Kidney (tissue), 13 donors: ENCODE measurements at regions not wholly inside any gene's neighbourhood (a gene's known extent, or its start where the extent isn't known, plus 50 kb on each side); places are given as distances from the start of the nearest gene placed in this dataset.

Experiments
- DNase-seq, 5 donors: peaks; one replicate each; pipeline ENCODE4 v3.0.0-alpha.2; 2013 to 2020
- FAIRE-seq: peaks from 2 replicates; lab custom pipeline; 2012; peaks lifted over from hg19 to GRCh38; lab: Jason Lieb, UNC
- H3K27ac ChIP-seq, 2 donors: one replicate each; pipeline ENCODE4 v1.7.0; 2013; ENCODE audit warnings: low read depth in 2 of 2, low read length in 2 of 2, inconsistent platforms in 1 of 2
- H3K27me3 ChIP-seq: one replicate; pipeline ENCODE4 v1.7.1; 2013; ENCODE audit warnings: low read length, inconsistent platforms; ENCODE audit not compliant: control insufficient read depth, insufficient read depth
- H3K36me3 ChIP-seq, 3 donors: one replicate each; pipeline versions ENCODE4 v1.7.0 to v1.7.1; 2013; ENCODE audit warnings: low read length in 3 of 3, control low read depth in 1 of 3, inconsistent platforms in 1 of 3; ENCODE audit not compliant: insufficient read depth in 3 of 3, control insufficient read depth in 2 of 3
- H3K4me1 ChIP-seq, 3 donors: one replicate each; pipeline versions ENCODE4 v1.7.0 to v1.7.1; 2013; ENCODE audit warnings: low read length in 3 of 3, inconsistent platforms in 1 of 3, low read depth in 1 of 3; ENCODE audit not compliant: control insufficient read depth in 2 of 3, insufficient read depth in 2 of 3
- H3K4me3 ChIP-seq, 3 donors: one replicate each; pipeline versions ENCODE4 v1.7.0 to v1.8.1; 2013; ENCODE audit warnings: low read length in 3 of 3, control low read depth in 1 of 3, inconsistent platforms in 1 of 3
- H3K9ac ChIP-seq, 3 donors: one replicate each; pipeline versions ENCODE4 v1.7.0 to v1.7.1; 2013; ENCODE audit warnings: low read length in 3 of 3, control low read depth in 1 of 3, inconsistent platforms in 1 of 3
- H3K9me3 ChIP-seq, 3 donors: one replicate each; pipeline versions ENCODE4 v1.7.0 to v1.7.1; 2013; ENCODE audit warnings: low read length in 3 of 3, control low read depth in 1 of 3, inconsistent platforms in 1 of 3; ENCODE audit not compliant: control insufficient read depth in 2 of 3, insufficient read depth in 1 of 3
- intact Hi-C: fragments of 100-400 bp; cut with DNase I; formaldehyde crosslinking; loops from one replicate; pipeline ENCODE4 v1.11.1; 2022
- TF ChIP-seq, protein P1 (sequence below): IDR thresholded peaks from 3 replicates; pipeline ENCODE4 v1.5.1; 2012; ENCODE audit warnings: mild to moderate bottlenecking, moderate library complexity, borderline replicate concordance; ENCODE audit not compliant: insufficient read depth; ENCODE audit errors: extremely low read depth
- donor health status: control.
- donor health status: control.
- donor health status: control.
- donor health status: control.
- donor health status: control.
- donor health status: DM: yes; HTN: yes; CAD: no.
- donor health status: Normal renal cell carcinoma (clear cell type).

GRCh38 chr18:53864770-53865169 lies 359.7 kb downstream of the MBD2 start:
- H3K36me3 ChIP-seq: no peaks in the 10 kb centered on the region
- TF ChIP-seq, protein P1, sequence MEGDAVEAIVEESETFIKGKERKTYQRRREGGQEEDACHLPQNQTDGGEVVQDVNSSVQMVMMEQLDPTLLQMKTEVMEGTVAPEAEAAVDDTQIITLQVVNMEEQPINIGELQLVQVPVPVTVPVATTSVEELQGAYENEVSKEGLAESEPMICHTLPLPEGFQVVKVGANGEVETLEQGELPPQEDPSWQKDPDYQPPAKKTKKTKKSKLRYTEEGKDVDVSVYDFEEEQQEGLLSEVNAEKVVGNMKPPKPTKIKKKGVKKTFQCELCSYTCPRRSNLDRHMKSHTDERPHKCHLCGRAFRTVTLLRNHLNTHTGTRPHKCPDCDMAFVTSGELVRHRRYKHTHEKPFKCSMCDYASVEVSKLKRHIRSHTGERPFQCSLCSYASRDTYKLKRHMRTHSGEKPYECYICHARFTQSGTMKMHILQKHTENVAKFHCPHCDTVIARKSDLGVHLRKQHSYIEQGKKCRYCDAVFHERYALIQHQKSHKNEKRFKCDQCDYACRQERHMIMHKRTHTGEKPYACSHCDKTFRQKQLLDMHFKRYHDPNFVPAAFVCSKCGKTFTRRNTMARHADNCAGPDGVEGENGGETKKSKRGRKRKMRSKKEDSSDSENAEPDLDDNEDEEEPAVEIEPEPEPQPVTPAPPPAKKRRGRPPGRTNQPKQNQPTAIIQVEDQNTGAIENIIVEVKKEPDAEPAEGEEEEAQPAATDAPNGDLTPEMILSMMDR: no peak
- no peak for FAIRE-seq
- H3K9ac ChIP-seq: no peak overlapping the region
- no peak overlapping the region for H3K27ac ChIP-seq
- no peaks in the 10 kb centered on the region for H3K4me1 ChIP-seq
- H3K27me3 ChIP-seq: no peaks in the 10 kb centered on the region
- no peak overlapping the region for H3K4me3 ChIP-seq
- H3K9me3 ChIP-seq: no peaks in the 10 kb centered on the region
- no peak for DNase-seq
- intact Hi-C loops: no loop called here

DNA sequence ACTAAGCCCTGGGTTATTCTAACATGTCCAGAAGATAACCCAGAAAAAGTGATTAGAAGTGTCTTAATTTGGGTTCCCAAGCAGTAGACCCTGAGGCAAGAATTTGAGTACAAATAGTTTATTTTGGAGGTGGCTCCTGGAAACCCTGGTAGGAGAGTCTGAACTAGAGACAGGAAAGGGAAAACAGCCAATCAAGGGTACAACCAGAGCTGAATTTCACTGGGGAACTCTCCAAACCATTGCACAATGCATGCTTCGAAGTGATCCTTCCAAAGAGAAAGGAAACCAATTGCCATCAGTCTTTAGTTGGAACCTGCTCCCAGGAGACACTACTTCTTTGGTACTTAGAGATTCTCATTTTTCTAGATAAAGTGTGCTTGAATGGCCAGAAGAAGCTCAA lies 361.5 kb downstream of the MBD2 start:
- Histone ChIP-seq H3K4me3 (no peak overlapping the region), H3K36me3 (no peaks in the 10 kb centered on the region), H3K9me3 (no peaks in the 10 kb centered on the region), H3K4me1 (no peaks in the 10 kb centered on the region), H3K9ac (no peak overlapping the region), H3K27ac (no peak overlapping the region), H3K27me3 (no peaks in the 10 kb centered on the region)
- DNase-seq: no peak
- no peak for FAIRE-seq
- intact Hi-C loops: no loop called here
- TF ChIP-seq, protein P1: no peak

- DNase-seq: peak in 1 of 5 donors; percentile 4
- TF ChIP-seq, protein P1: no peak
- Histone ChIP-seq H3K4me1 (no peaks in the 10 kb centered on the region), H3K27ac (no peak overlapping the region), H3K9ac (no peak overlapping the region), H3K36me3 (no peaks in the 10 kb centered on the region), H3K4me3 (no peak overlapping the region), H3K9me3 (no peaks in the 10 kb centered on the region), H3K27me3 (no peaks in the 10 kb centered on the region)
- FAIRE-seq: no peak
- intact Hi-C loops: no loop called here
Measured at GRCh38 chr18:53861185-53861584, 363.3 kb downstream of the MBD2 start.

DNA sequence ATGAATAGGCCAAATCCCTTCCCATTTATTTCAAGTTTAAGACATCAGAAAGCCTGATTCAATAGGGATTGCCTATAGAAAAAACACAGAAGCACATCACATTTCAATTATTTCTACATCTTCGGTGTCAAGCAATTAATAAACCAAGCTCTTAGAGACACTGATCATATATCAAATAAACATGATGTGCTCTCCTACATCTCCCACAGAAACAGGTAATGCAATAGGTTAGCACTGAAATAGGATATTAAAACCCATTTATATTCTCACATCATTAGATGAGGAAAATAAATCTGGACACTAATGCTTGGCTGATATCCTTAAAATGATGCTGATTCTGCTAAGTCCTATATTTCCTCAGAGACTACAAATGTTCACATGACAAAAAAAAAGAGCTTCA lies 364.7 kb downstream of the MBD2 start:
- DNase-seq (peak in 1 of 5 donors; percentile 6), FAIRE-seq (no peak)
- Histone ChIP-seq H3K27me3 (no peaks in the 10 kb centered on the region), H3K36me3 (no peaks in the 10 kb centered on the region), H3K27ac (no peak overlapping the region), H3K9me3 (no peaks in the 10 kb centered on the region), H3K4me3 (no peak overlapping the region), H3K4me1 (no peaks in the 10 kb centered on the region), H3K9ac (no peak overlapping the region)
- intact Hi-C loops: no loop called here
- TF ChIP-seq, protein P1: no peak
